ENCODE measurements at regions not wholly inside any gene's neighbourhood (a gene's known extent, or its start where the extent isn't known, plus 50 kb on each side); places are given as distances from the start of the nearest gene placed in this dataset.
"Not testable (repeated sequence)": the region's sequence is repeated elsewhere in the genome, so short reads cannot be mapped to it uniquely, and the experiment has no call there.

GRCh38 chr4:66766557-66766956 is 778.7 kb downstream of the CENPC start:
- in situ Hi-C loops (cut with HindIII; ENCODE audit: low sequenced_read_pairs): no loop called here

DNA sequence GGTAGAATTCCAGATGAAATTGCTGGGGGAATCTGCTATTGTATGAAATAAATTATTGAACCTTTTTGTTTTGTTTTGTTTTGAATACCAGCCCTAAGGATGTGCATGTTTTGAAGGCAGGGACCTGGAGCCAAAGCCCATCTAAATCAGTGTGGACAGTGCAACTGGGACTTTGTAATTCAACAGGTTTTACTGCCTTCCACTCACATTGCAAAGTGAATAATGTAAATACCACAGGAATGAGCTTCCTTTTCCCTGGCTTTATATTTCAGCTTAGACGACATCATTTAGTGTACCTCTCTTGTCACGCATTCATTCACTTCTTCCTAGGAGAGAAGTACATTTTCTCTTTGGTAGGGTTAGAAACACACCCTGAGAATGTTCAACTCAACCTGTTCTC is 795.0 kb downstream of the CENPC start:
- in situ Hi-C loops (cut with HindIII; ENCODE audit: low sequenced_read_pairs): no loop called here

DNA sequence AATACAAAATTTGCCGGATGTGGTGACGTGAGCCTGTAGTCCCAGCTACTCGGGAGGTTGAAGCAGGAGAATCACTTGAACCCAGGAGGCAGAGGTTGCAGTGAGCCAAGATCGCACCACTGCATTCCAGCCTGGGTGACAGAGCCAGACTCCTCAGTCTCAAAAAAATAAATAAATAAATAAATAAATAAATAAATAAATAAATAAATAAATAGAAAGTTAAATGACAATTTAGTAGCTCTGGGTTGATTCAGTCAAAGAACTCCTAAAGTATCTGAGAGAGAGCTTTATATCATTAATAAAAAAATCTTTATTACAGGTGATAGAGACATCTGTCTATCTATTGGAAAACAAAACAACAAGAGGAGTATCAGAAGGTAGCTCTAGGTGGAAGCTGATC is 798.4 kb downstream of the CENPC start:
- in situ Hi-C loops (cut with HindIII; ENCODE audit: low sequenced_read_pairs): not testable (repeated sequence)

DNA sequence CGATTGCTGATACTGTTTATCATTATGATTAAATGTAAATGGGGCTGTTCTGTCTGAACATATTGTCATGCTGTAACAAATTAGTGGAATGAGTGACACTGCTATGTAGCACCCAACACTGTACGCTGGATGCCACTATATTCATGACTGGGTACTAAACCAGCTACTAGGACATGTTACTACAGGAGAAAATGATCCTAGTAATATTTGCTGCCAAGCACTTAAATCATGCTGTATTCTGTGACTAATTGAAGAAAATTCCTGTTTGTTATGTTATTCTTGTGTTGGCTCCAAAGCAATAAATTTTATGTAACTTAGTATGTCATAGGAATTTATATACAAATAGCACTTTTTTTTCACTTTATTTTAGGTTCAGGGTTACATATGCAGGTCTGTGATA is 804.2 kb downstream of the CENPC start:
- in situ Hi-C loops (cut with HindIII; ENCODE audit: low sequenced_read_pairs): no loop called here

DNA sequence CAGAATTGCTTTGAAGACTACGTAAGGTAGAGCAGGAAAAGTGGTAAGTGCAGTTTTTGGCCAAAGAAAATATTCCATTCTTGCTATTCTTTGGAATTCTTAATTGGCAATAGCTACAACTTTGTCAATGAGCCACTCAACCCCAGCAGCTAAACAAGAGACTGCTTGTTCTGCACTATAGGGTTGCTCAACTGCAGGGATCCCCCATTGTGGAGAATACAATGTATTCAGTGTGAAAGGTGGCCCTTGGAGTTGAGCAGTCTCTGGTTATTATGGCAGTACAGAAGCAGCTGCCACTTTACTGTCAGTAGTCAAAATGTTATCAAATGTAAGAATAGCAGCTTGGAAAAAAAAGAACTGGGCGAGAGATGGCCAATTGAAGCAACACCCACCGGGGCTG is 808.7 kb downstream of the CENPC start:
- in situ Hi-C loops (cut with HindIII; ENCODE audit: low sequenced_read_pairs): no loop called here

DNA sequence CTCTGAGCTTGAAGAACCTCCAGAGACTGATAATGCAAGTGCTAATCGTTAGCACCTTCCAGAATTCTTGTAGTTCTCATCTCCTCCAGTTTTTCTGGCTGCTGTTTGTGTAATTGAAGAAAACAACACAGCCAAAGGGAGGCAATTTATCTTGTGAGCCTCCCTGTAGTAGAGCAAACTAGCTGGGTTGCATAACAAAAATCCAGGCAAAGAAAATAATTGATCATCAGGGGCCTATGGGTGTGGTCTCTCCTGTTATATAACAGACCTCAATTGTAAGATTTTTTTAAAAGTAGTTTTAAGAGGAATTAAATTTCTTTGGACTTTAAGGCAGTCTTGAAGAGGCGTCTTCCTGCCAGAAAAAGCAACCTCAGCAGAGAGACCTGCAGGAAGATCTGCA is 817.0 kb downstream of the CENPC start:
- in situ Hi-C loops (cut with HindIII; ENCODE audit: low sequenced_read_pairs): no loop called here

- in situ Hi-C loops (cut with HindIII; ENCODE audit: low sequenced_read_pairs): not testable (repeated sequence)
Measured at GRCh38 chr4:66712301-66712921, 832.9 kb downstream of the CENPC start.

GRCh38 chr4:66704243-66704642 is 841.1 kb downstream of the CENPC start:
- in situ Hi-C loops (cut with HindIII; ENCODE audit: low sequenced_read_pairs): no loop called here

GRCh38 chr4:66694739-66695138 is 850.6 kb downstream of the CENPC start:
- in situ Hi-C loops (cut with HindIII; ENCODE audit: low sequenced_read_pairs): no loop called here

DNA sequence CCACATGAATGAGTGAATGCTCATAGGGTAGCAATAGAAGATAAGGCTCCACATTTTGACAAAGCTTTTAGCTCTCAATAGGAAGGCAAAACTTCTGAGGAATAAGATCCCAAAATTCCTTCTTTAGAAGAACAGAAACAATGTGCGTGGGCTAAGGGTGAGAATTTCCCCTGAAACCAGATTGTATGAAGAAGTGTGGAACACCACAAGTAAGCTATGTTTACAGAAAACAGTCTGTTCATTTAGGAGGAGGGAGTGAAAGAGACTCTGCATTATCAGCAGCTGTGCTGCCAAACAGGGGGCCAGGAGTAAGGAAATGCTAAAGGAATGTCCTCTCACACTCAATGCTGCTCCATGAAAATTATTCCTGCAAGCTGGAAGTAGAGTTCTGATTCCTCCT is 851.6 kb downstream of the CENPC start:
- in situ Hi-C loops (cut with HindIII; ENCODE audit: low sequenced_read_pairs): no loop called here

DNA sequence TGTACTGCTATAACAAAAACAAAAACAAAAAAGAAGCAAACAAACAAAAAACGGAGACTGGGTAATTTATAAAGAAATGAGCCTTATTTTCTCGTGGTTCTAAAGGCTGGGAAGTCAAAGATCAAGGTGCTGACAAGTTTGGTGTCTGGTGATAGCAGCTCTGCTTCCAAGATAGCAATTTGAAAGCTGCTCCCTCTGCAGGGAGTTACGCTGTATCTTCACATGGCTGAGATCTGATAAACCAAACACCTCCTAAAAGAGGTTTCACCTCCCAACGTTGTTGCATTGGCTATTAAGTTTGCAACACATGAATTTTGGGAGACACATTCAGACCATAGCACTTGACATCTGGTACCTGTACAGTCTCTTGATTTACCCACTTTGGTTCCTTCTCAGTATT is 854.2 kb downstream of the CENPC start:
- in situ Hi-C loops (cut with HindIII; ENCODE audit: low sequenced_read_pairs): no loop called here

- in situ Hi-C loops (cut with HindIII; ENCODE audit: low sequenced_read_pairs): no loop called here
Measured at GRCh38 chr4:66688674-66689073, 856.6 kb downstream of the CENPC start.

- in situ Hi-C loops (cut with HindIII; ENCODE audit: low sequenced_read_pairs): no loop called here
Measured at GRCh38 chr4:66687459-66687858, 857.8 kb downstream of the CENPC start.

GRCh38 chr4:66681962-66682361 is 863.3 kb downstream of the CENPC start:
- in situ Hi-C loops (cut with HindIII; ENCODE audit: low sequenced_read_pairs): no loop called here

GRCh38 chr4:66667249-66667648 is 878.1 kb downstream of the CENPC start:
- in situ Hi-C loops (cut with HindIII; ENCODE audit: low sequenced_read_pairs): no loop called here

DNA sequence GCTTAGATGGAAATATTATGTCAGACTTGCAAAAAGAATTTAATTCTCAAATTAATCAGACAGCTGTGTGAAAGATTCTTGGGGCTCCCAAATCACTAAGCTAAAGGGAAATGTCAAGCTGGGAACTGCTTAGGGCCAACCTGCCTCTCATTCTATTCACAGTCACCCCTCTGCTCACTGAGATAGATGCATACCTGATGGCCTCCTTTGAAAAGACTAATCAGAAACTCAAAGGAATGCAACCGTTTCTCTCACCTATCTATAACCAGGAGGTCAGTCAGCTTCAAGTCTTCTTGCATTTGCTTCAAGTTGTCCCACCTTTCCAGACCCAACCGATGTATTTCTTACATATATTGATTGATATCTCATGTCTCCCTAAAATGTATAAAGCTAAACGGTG is 882.7 kb downstream of the CENPC start:
- in situ Hi-C loops (cut with HindIII; ENCODE audit: low sequenced_read_pairs): no loop called here

- in situ Hi-C loops (cut with HindIII; ENCODE audit: low sequenced_read_pairs): no loop called here
Measured at GRCh38 chr4:66658809-66659208, 886.5 kb downstream of the CENPC start.

GRCh38 chr4:66655505-66655904 is 889.8 kb downstream of the CENPC start:
- in situ Hi-C loops (cut with HindIII; ENCODE audit: low sequenced_read_pairs): no loop called here

DNA sequence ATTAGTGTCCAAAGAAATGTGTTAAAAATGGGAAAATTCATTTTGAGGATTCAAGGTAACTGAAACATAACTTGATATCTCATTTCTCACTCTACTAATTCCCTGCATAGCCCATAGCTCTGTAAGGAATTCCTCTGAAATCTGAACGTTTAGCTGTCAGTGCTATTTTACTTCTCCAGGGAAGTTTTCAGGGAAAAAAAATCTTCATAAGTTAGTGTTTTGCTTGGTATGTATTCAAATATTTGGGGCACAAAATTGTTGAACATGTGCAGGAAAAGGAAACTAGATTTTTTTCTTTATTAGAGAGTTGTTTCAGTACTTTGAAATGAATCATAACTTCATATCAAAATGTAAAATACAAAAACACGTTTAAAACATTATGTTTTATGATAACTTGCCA is 891.4 kb downstream of the CENPC start:
- in situ Hi-C loops (cut with HindIII; ENCODE audit: low sequenced_read_pairs): no loop called here

GRCh38 chr4:66649236-66649635 is 896.1 kb downstream of the CENPC start:
- in situ Hi-C loops (cut with HindIII; ENCODE audit: low sequenced_read_pairs): no loop called here

DNA sequence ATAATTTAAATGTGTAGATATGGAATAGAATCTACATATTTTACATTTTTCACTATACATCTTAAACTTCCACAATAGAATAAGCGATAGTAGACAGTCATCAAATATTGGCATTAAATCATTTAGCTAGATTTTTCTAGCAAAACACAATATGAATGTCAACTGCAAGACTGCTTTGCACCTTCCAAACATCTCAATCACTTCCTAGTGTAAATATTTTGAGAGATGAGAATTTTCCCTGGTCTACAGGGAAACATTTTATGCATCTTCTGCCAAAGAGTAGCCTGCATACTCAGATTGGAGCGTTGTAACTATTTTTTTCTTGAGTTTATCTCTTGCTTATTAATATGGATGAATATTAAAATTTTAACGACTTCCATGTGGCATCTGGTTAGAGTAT is 897.4 kb downstream of the CENPC start:
- in situ Hi-C loops (cut with HindIII; ENCODE audit: low sequenced_read_pairs): no loop called here

DNA sequence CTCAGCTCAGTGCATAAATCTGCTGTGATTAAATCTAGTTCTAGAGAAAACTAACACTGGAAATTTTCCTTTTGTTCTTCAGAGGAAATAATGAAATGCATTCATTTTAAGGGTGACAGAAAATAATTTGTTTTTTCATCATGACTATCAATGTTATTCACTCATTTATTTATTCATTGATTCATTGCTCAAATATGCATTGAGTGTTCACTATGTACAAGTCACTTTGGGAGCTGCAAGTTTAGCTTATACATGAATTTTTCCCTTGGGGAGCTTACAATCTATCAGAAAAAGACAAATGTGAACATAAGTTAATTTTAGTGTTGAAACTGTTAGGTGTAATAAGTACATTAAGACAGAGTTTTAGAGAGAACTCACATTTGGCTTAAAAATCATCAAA is 897.8 kb downstream of the CENPC start:
- in situ Hi-C loops (cut with HindIII; ENCODE audit: low sequenced_read_pairs): no loop called here

GRCh38 chr4:66640233-66640990 is 904.9 kb downstream of the CENPC start:
- in situ Hi-C loops (cut with HindIII; ENCODE audit: low sequenced_read_pairs): no loop called here
